K562 (cell line): ENCODE measurements at regions not wholly inside any gene's neighbourhood (a gene's known extent, or its start where the extent isn't known, plus 50 kb on each side); places are given as distances from the start of the nearest gene placed in this dataset.

Source experiments
- EP300 ChIP-seq: IDR thresholded peaks from 2 replicates; pipeline ENCODE4 v1.6.1; 2012; ENCODE audit warnings: low read length, improper control_type of control experiment
- MAX ChIP-seq: sonication (generic); formaldehyde crosslinking; IDR thresholded peaks from 2 replicates; pipeline ENCODE4 v1.9.0; 2022; ENCODE audit warnings: mild to moderate bottlenecking, missing genetic modification reagents
- MTA1 ChIP-seq: fragments of 450-650 bp; IDR thresholded peaks from 2 replicates; pipeline ENCODE4 v1.6.1; 2017; ENCODE audit warnings: borderline replicate concordance
- NBN ChIP-seq: fragments of 450-650 bp; IDR thresholded peaks from 2 replicates; pipeline ENCODE4 v1.6.1; 2016; ENCODE audit warnings: low read depth, mild to moderate bottlenecking
- ZBTB7A ChIP-seq: IDR thresholded peaks from 2 replicates; pipeline ENCODE4 v1.6.1; 2011; ENCODE audit warnings: low read depth, mild to moderate bottlenecking, low read length, moderate library complexity, borderline replicate concordance; ENCODE audit not compliant: control insufficient read depth
- TF ChIP-seq, protein P1 (sequence below), 2 experiments: fragments of 450-650 bp in 1 of 2; IDR thresholded peaks; 2 replicates each; pipeline ENCODE4 v1.6.1; 2011 to 2017; ENCODE audit warnings: low read depth in 2 of 2, antibody characterized with exemption in 1 of 2, borderline replicate concordance in 1 of 2, low read length in 1 of 2, mild to moderate bottlenecking in 1 of 2, mixed read lengths in 1 of 2; ENCODE audit not compliant: control insufficient read depth in 1 of 2

- no peak for TF ChIP-seq NBN
- no peak for TF ChIP-seq EP300
- TF ChIP-seq MTA1 = no peak
- no peak for TF ChIP-seq MAX (CRISPR knock-in tag)
- no peak for TF ChIP-seq ZBTB7A
- TF ChIP-seq, protein P1, sequence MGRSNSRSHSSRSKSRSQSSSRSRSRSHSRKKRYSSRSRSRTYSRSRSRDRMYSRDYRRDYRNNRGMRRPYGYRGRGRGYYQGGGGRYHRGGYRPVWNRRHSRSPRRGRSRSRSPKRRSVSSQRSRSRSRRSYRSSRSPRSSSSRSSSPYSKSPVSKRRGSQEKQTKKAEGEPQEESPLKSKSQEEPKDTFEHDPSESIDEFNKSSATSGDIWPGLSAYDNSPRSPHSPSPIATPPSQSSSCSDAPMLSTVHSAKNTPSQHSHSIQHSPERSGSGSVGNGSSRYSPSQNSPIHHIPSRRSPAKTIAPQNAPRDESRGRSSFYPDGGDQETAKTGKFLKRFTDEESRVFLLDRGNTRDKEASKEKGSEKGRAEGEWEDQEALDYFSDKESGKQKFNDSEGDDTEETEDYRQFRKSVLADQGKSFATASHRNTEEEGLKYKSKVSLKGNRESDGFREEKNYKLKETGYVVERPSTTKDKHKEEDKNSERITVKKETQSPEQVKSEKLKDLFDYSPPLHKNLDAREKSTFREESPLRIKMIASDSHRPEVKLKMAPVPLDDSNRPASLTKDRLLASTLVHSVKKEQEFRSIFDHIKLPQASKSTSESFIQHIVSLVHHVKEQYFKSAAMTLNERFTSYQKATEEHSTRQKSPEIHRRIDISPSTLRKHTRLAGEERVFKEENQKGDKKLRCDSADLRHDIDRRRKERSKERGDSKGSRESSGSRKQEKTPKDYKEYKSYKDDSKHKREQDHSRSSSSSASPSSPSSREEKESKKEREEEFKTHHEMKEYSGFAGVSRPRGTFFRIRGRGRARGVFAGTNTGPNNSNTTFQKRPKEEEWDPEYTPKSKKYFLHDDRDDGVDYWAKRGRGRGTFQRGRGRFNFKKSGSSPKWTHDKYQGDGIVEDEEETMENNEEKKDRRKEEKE (IDR thresholded peaks at IDR 0.05; ENCODE audit: borderline replicate concordance in 1 of 2, control insufficient read depth in 1 of 2, low read depth in 2 of 2, low read length in 1 of 2) = no peak
Observed at GRCh38 chr12:30088259-30088995, 304.7 kb upstream of the TMTC1 start.
